HepG2 (cell line): ENCODE measurements at regions not wholly inside any gene's neighbourhood (a gene's known extent, or its start where the extent isn't known, plus 50 kb on each side); places are given as distances from the start of the nearest gene placed in this dataset.

Source experiments
- ATF1 ChIP-seq: IDR thresholded peaks from 2 replicates; pipeline ENCODE4 v1.6.1; 2016; ENCODE audit warnings: mild to moderate bottlenecking, control low read depth
- FOXA1 ChIP-seq, 2 experiments: fragments of 450-650 bp in 1 of 2; sonication (generic) in 1 of 2; formaldehyde crosslinking in 1 of 2; IDR thresholded peaks; 2 replicates each; pipeline versions ENCODE4 v1.4.0 to v1.6.1; 2016 to 2020; ENCODE audit warnings: missing genetic modification reagents in 1 of 2
- FOXA3 ChIP-seq: IDR thresholded peaks from 2 replicates; pipeline ENCODE4 v1.6.1; 2016; ENCODE audit warnings: missing genetic modification reagents, missing compliant biosample characterization
- FOXC1 ChIP-seq: sonication (generic); formaldehyde crosslinking; IDR thresholded peaks from 2 replicates; pipeline ENCODE4 v1.8.0; 2022; ENCODE audit warnings: mild to moderate bottlenecking, missing genetic modification reagents, borderline replicate concordance
- KDM2A ChIP-seq: sonication (generic); formaldehyde crosslinking; IDR thresholded peaks from 2 replicates; pipeline ENCODE4 v1.4.0; 2020; ENCODE audit warnings: low read depth, missing genetic modification reagents, borderline replicate concordance
- KDM5B ChIP-seq: sonication (generic); formaldehyde crosslinking; IDR thresholded peaks from 2 replicates; pipeline ENCODE4 v1.4.0; 2020; ENCODE audit warnings: missing genetic modification reagents, mild to moderate bottlenecking, borderline replicate concordance
- NONO ChIP-seq, 2 experiments: fragments of 450-650 bp in 1 of 2; sonication (generic) in 1 of 2; formaldehyde crosslinking in 1 of 2; IDR thresholded peaks in 1 of 2; conservative IDR thresholded peaks in 1 of 2; 2 replicates each; pipeline versions ENCODE4 v1.6.1 to v1.8.0; 2017 to 2022; ENCODE audit warnings: mild to moderate bottlenecking in 1 of 2, missing genetic modification reagents in 1 of 2, moderate library complexity in 1 of 2
- NR2F1 ChIP-seq, 2 experiments: fragments of 450-650 bp in 1 of 2; formaldehyde crosslinking in 1 of 2; IDR thresholded peaks; 2 replicates each; pipeline versions ENCODE4 v1.5.0 to v1.6.1; 2016 to 2020; ENCODE audit warnings: mild to moderate bottlenecking in 1 of 2, missing compliant biosample characterization in 1 of 2, missing genetic modification reagents in 1 of 2, moderate library complexity in 1 of 2
- SP5 ChIP-seq: IDR thresholded peaks from 2 replicates; pipeline ENCODE4 v1.6.1; 2016; ENCODE audit warnings: low read depth, borderline replicate concordance
- XRCC5 ChIP-seq: fragments of 200-400 bp; formaldehyde crosslinking; optimal IDR thresholded peaks from 2 replicates; pipeline ENCODE3; 2017; ENCODE audit warnings: mild to moderate bottlenecking, low read length
- ZBTB43 ChIP-seq: sonication (generic); formaldehyde crosslinking; conservative IDR thresholded peaks from 2 replicates; pipeline ENCODE4 v1.4.0; 2020; ENCODE audit warnings: missing genetic modification reagents
- ZFAT ChIP-seq: sonication (generic); formaldehyde crosslinking; conservative IDR thresholded peaks from 2 replicates; pipeline ENCODE4 v1.8.1; 2023; ENCODE audit warnings: missing genetic modification reagents, inconsistent platforms
- ZNF136 ChIP-seq: sonication (generic); formaldehyde crosslinking; IDR thresholded peaks from 2 replicates; pipeline ENCODE4 v1.8.1; 2022; ENCODE audit warnings: low read depth, mild to moderate bottlenecking, moderate library complexity, missing genetic modification reagents
- ZNF138 ChIP-seq: sonication (generic); formaldehyde crosslinking; IDR thresholded peaks from 2 replicates; pipeline ENCODE4 v1.5.0; 2020; ENCODE audit warnings: mild to moderate bottlenecking, low read depth, missing genetic modification reagents
- ZNF264 ChIP-seq: sonication (generic); formaldehyde crosslinking; IDR thresholded peaks from 2 replicates; pipeline ENCODE4 v1.4.0; 2020; ENCODE audit warnings: missing genetic modification reagents
- ZNF362 ChIP-seq: sonication (generic); formaldehyde crosslinking; IDR thresholded peaks from 2 replicates; pipeline ENCODE4 v1.4.0; 2020; ENCODE audit warnings: missing genetic modification reagents, mild to moderate bottlenecking, borderline replicate concordance
- TF ChIP-seq, protein P1 (sequence below): IDR thresholded peaks from 2 replicates; pipeline ENCODE4 v1.4.0; 2020; ENCODE audit warnings: mild to moderate bottlenecking, missing genetic modification reagents
- TF ChIP-seq, protein P2 (sequence below): sonication (generic); formaldehyde crosslinking; IDR thresholded peaks from 2 replicates; pipeline ENCODE4 v1.5.0; 2020; ENCODE audit warnings: mild to moderate bottlenecking, missing genetic modification reagents, borderline replicate concordance

DNA sequence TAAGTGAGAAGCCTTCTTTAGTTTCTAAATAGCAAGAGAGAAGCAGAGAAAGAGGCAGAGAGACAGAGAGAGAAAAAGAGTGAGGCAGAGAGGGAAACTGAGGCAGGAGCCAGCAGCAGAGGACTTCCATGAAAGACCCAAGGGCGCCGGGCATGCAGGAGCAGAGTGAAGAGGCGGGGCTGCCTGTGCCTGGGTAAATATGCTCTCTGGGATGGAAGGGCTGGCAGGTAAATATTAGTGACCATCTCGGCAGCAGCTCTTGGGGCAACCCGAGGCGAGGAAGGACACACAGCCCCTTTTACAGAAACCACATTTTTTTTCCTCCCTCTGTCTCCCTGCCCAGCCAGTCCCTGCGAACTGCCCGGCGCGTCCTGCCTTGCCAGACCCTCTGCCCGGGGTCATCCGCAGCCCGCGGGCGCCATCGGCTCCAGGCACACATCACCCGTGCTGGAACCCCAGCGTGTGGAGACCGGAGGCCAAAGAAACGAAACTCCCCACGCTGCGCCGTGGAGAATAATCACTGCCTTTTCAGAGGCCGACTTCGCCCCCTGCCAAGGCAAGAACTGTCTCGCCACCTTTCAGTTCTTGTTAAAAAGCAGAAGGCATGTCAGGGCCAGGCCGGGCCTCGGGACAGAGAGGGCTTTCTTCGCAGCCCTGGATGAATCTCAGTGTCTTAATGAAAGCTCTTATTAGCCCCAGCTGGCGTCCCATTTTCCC, 61.3 kb downstream of the BOD1 start (continued):
- TF ChIP-seq NR2F1 (CRISPR knock-in tag; IDR thresholded peaks at IDR 0.05) (no peak), ZNF136 (CRISPR knock-in tag) (no peak), ZFAT (CRISPR knock-in tag) (no peak), NONO (IDR thresholded peaks at IDR 0.05) (no peak), NONO (CRISPR knock-in tag; conservative IDR thresholded peaks at IDR 0.05) (0 out of 2 replicates have a peak, but pooled peaks have one; percentile 36), ZNF362 (CRISPR knock-in tag) (peak; percentile 35; the same call in 1 of the 2 replicates), ZNF138 (no peak), FOXA3 (CRISPR knock-in tag) (peak; percentile 77), KDM5B (CRISPR knock-in tag) (no peak), ATF1 (CRISPR knock-in tag) (no peak), FOXA1 (IDR thresholded peaks at IDR 0.05) (no peak), FOXA1 (CRISPR knock-in tag; IDR thresholded peaks at IDR 0.05) (peak; percentile 76), ZBTB43 (CRISPR knock-in tag) (no peak), FOXC1 (CRISPR knock-in tag) (0 out of 2 replicates have a peak, but pooled peaks have one; percentile 29), XRCC5 (peak; percentile 19), ZNF264 (peak; percentile 45; the same call in 1 of the 2 replicates), KDM2A (0 out of 2 replicates have a peak, but pooled peaks have one; percentile 20), SP5 (peak; percentile 93)
- TF ChIP-seq, protein P1, sequence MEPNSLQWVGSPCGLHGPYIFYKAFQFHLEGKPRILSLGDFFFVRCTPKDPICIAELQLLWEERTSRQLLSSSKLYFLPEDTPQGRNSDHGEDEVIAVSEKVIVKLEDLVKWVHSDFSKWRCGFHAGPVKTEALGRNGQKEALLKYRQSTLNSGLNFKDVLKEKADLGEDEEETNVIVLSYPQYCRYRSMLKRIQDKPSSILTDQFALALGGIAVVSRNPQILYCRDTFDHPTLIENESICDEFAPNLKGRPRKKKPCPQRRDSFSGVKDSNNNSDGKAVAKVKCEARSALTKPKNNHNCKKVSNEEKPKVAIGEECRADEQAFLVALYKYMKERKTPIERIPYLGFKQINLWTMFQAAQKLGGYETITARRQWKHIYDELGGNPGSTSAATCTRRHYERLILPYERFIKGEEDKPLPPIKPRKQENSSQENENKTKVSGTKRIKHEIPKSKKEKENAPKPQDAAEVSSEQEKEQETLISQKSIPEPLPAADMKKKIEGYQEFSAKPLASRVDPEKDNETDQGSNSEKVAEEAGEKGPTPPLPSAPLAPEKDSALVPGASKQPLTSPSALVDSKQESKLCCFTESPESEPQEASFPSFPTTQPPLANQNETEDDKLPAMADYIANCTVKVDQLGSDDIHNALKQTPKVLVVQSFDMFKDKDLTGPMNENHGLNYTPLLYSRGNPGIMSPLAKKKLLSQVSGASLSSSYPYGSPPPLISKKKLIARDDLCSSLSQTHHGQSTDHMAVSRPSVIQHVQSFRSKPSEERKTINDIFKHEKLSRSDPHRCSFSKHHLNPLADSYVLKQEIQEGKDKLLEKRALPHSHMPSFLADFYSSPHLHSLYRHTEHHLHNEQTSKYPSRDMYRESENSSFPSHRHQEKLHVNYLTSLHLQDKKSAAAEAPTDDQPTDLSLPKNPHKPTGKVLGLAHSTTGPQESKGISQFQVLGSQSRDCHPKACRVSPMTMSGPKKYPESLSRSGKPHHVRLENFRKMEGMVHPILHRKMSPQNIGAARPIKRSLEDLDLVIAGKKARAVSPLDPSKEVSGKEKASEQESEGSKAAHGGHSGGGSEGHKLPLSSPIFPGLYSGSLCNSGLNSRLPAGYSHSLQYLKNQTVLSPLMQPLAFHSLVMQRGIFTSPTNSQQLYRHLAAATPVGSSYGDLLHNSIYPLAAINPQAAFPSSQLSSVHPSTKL (CRISPR knock-in tag), result peak; percentile 24; the same call in 1 of the 2 replicates
- TF ChIP-seq, protein P2, sequence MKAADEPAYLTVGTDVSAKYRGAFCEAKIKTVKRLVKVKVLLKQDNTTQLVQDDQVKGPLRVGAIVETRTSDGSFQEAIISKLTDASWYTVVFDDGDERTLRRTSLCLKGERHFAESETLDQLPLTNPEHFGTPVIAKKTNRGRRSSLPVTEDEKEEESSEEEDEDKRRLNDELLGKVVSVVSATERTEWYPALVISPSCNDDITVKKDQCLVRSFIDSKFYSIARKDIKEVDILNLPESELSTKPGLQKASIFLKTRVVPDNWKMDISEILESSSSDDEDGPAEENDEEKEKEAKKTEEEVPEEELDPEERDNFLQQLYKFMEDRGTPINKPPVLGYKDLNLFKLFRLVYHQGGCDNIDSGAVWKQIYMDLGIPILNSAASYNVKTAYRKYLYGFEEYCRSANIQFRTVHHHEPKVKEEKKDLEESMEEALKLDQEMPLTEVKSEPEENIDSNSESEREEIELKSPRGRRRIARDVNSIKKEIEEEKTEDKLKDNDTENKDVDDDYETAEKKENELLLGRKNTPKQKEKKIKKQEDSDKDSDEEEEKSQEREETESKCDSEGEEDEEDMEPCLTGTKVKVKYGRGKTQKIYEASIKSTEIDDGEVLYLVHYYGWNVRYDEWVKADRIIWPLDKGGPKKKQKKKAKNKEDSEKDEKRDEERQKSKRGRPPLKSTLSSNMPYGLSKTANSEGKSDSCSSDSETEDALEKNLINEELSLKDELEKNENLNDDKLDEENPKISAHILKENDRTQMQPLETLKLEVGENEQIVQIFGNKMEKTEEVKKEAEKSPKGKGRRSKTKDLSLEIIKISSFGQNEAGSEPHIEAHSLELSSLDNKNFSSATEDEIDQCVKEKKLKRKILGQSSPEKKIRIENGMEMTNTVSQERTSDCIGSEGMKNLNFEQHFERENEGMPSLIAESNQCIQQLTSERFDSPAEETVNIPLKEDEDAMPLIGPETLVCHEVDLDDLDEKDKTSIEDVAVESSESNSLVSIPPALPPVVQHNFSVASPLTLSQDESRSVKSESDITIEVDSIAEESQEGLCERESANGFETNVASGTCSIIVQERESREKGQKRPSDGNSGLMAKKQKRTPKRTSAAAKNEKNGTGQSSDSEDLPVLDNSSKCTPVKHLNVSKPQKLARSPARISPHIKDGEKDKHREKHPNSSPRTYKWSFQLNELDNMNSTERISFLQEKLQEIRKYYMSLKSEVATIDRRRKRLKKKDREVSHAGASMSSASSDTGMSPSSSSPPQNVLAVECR (CRISPR knock-in tag), result 0 out of 2 replicates have a peak, but pooled peaks have one; percentile 25
